ENCODE measurements at regions not wholly inside any gene's neighbourhood (a gene's known extent, or its start where the extent isn't known, plus 50 kb on each side); places are given as distances from the start of the nearest gene placed in this dataset.
"Not testable (repeated sequence)": the region's sequence is repeated elsewhere in the genome, so short reads cannot be mapped to it uniquely, and the experiment has no call there.

GRCh38 chr2:89781962-89782361, 1090.5 kb downstream of the RPIA start:
- BruUV-seq (replicated peaks), result no TSS peak
- Histone ChIP-seq H3K27ac (no peak overlapping the region), H3K4me2 (no peak overlapping the region), H2AFZ (no peak overlapping the region), H4K20me1 (ENCODE audit: insufficient read depth) (no peaks in the 10 kb centered on the region), H3K27me3 (ENCODE audit: insufficient read depth, low read depth) (no peaks in the 10 kb centered on the region), H3F3A (ENCODE audit: insufficient read depth, low read depth) (no peaks in the 10 kb centered on the region), H3K36me3 (ENCODE audit: low read depth) (no peaks in the 10 kb centered on the region), H3K9me3 (ENCODE audit: insufficient read depth, low read depth) (peaks cover 60% of the 10 kb centered on the region), H3K79me2 (ENCODE audit: low read depth) (no peaks in the 10 kb centered on the region), H3K4me1 (replicated peaks; ENCODE audit: insufficient read depth) (no peaks in the 10 kb centered on the region), H3K4me3 (no peak overlapping the region), H3K9me2 (ENCODE audit: insufficient read depth) (no peaks in the 10 kb centered on the region)
- ChIA-PET POLR2A (ENCODE audit: unreplicated experiment) (no interaction called here), CTCF (no interaction called here)
- no peak for TF ChIP-seq CTCF (conservative IDR thresholded peaks at IDR 0.05)
- TF ChIP-seq EZH2 (IDR thresholded peaks at IDR 0.05; ENCODE audit: low read depth), result no peak
- DNase-seq, result no peak
- intact Hi-C loops (cut with micrococcal nuclease; ENCODE audit: unreplicated experiment), result no loop called here

- ChIA-PET POLR2A (ENCODE audit: unreplicated experiment) (no interaction called here), CTCF (no interaction called here)
- BruUV-seq (replicated peaks), result no TSS peak
- no peaks in the 10 kb centered on the region for H3F3A ChIP-seq (ENCODE audit: insufficient read depth, low read depth)
- TF ChIP-seq CTCF (conservative IDR thresholded peaks at IDR 0.05) (no peak), EZH2 (IDR thresholded peaks at IDR 0.05; ENCODE audit: low read depth) (no peak)
- peaks cover 56% of the 10 kb centered on the region for H3K9me3 ChIP-seq (ENCODE audit: insufficient read depth, low read depth)
- H3K27ac ChIP-seq, result no peak overlapping the region
- H2AFZ ChIP-seq, result no peak overlapping the region
- intact Hi-C loops (cut with micrococcal nuclease; ENCODE audit: unreplicated experiment), result no loop called here
- DNase-seq, result no peak
- no peaks in the 10 kb centered on the region for H3K79me2 ChIP-seq (ENCODE audit: low read depth)
- H3K4me2 ChIP-seq, result no peak overlapping the region
- no peaks in the 10 kb centered on the region for H4K20me1 ChIP-seq (ENCODE audit: insufficient read depth)
- H3K4me3 ChIP-seq, result no peak overlapping the region
- H3K9me2 ChIP-seq (ENCODE audit: insufficient read depth), result no peaks in the 10 kb centered on the region
- H3K27me3 ChIP-seq (ENCODE audit: insufficient read depth, low read depth), result no peaks in the 10 kb centered on the region
- no peaks in the 10 kb centered on the region for H3K36me3 ChIP-seq (ENCODE audit: low read depth)
- H3K4me1 ChIP-seq (replicated peaks; ENCODE audit: insufficient read depth), result no peaks in the 10 kb centered on the region
Observed at GRCh38 chr2:89784960-89785359, 1093.5 kb downstream of the RPIA start.

GRCh38 chr2:89785528-89785927, 1094.1 kb downstream of the RPIA start:
- DNase-seq; H3K79me2 ChIP-seq (ENCODE audit: low read depth); H3K4me1 ChIP-seq (replicated peaks; ENCODE audit: insufficient read depth); H2AFZ ChIP-seq; H3K9me2 ChIP-seq (ENCODE audit: insufficient read depth); POLR2A ChIA-PET (ENCODE audit: unreplicated experiment); H4K20me1 ChIP-seq (ENCODE audit: insufficient read depth); H3K4me2 ChIP-seq; intact Hi-C loops (cut with micrococcal nuclease; ENCODE audit: unreplicated experiment); H3K36me3 ChIP-seq (ENCODE audit: low read depth); BruUV-seq (replicated peaks); H3F3A ChIP-seq (ENCODE audit: insufficient read depth, low read depth); H3K4me3 ChIP-seq; H3K27ac ChIP-seq; CTCF ChIA-PET; H3K27me3 ChIP-seq (ENCODE audit: insufficient read depth, low read depth): not testable (repeated sequence)
- H3K9me3 ChIP-seq (ENCODE audit: insufficient read depth, low read depth), result peaks cover 51% of the 10 kb centered on the region

GRCh38 chr2:89786642-89787041, 1095.2 kb downstream of the RPIA start:
- H3K9me2 ChIP-seq (ENCODE audit: insufficient read depth); H3K4me3 ChIP-seq; BruUV-seq (replicated peaks); POLR2A ChIA-PET (ENCODE audit: unreplicated experiment); H2AFZ ChIP-seq; H3K36me3 ChIP-seq (ENCODE audit: low read depth); DNase-seq; intact Hi-C loops (cut with micrococcal nuclease; ENCODE audit: unreplicated experiment); H3K4me2 ChIP-seq; H3K27me3 ChIP-seq (ENCODE audit: insufficient read depth, low read depth); CTCF ChIA-PET; H3K4me1 ChIP-seq (replicated peaks; ENCODE audit: insufficient read depth); H3F3A ChIP-seq (ENCODE audit: insufficient read depth, low read depth); H3K79me2 ChIP-seq (ENCODE audit: low read depth); H3K27ac ChIP-seq; H4K20me1 ChIP-seq (ENCODE audit: insufficient read depth): not testable (repeated sequence)
- peaks cover 50% of the 10 kb centered on the region for H3K9me3 ChIP-seq (ENCODE audit: insufficient read depth, low read depth)

- intact Hi-C loops (cut with micrococcal nuclease; ENCODE audit: unreplicated experiment); H3F3A ChIP-seq (ENCODE audit: insufficient read depth, low read depth); H3K4me3 ChIP-seq; H2AFZ ChIP-seq; DNase-seq; H3K9me2 ChIP-seq (ENCODE audit: insufficient read depth); H3K27me3 ChIP-seq (ENCODE audit: insufficient read depth, low read depth); H3K4me2 ChIP-seq; H3K36me3 ChIP-seq (ENCODE audit: low read depth); H3K4me1 ChIP-seq (replicated peaks; ENCODE audit: insufficient read depth); H3K79me2 ChIP-seq (ENCODE audit: low read depth); H3K27ac ChIP-seq; POLR2A ChIA-PET (ENCODE audit: unreplicated experiment); CTCF ChIA-PET; H4K20me1 ChIP-seq (ENCODE audit: insufficient read depth); BruUV-seq (replicated peaks): not testable (repeated sequence)
- peaks cover 41% of the 10 kb centered on the region for H3K9me3 ChIP-seq (ENCODE audit: insufficient read depth, low read depth)
Observed at GRCh38 chr2:89795530-89795929, 1104.1 kb downstream of the RPIA start.
